NCI-H2227 (cell line): ENCODE measurements at regions not wholly inside any gene's neighbourhood (a gene's known extent, or its start where the extent isn't known, plus 50 kb on each side); places are given as distances from the start of the nearest gene placed in this dataset.
"Not testable (repeated sequence)": the region's sequence is repeated elsewhere in the genome, so short reads cannot be mapped to it uniquely, and the experiment has no call there.

ENCODE experiments used
- DNase-seq: peaks from one replicate; lab custom pipeline; 2025; ENCODE audit not compliant: unreplicated experiment; lab: John Stamatoyannopoulos, UW

- DNase-seq, result no peak
Observed at GRCh38 chr11:41519696-41520095, 60.2 kb upstream of the LRRC4C start.

GRCh38 chr11:41522391-41522790, 62.9 kb upstream of the LRRC4C start:
- no peak for DNase-seq

DNA sequence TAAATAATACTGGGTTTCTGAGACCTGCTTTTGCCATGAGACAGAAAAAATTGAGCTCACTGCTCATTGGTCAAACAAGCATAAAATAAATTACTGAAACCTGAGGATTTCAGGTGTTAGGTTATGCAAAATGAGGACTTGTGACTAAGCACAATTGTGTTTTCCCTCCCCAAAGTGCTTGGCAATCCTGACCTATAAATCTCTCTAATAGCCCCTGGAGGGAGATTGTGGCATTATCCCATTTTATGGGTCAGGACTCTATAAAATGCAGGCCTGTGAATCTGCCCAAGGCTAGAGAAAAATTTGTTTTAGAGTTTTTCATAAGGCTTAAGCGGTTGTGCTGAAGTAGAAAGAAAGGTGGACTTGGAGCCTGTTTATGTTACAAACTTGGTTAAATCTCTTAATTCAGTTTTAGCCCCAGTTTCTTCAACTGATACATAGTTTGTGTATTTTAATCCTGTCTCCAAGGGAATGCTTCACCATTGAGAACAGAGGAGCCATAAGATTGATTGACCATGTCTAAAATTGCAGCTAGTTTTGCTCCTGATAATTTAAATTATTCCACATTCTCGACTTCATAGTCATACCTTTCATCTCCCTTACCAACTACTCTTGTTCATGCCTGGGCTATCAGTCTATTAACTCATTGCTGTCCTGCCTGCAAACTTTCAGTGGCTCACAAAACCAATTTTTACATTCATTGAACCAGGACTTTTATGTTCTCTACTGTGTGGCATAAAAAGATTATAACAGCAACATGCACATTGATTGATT, 63.6 kb upstream of the LRRC4C start:
- DNase-seq, result no peak

DNA sequence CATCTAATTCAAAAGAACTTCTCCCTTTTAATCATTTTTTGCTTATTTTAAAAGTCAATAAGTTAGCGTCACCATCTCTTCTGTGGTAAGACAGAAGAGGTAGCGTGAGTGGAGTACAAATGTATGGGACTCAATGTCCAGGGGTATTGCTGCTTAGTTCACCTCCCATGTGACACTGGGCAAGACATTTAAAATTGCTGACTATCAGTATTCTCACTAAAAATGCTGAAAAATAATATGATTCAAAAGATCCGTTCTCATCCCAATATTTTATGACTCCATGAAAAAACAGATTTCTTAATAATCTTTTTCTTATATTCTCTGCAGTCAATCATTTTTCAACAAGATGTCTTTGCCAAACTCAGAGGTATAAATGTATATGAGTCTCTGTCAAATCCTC, 68.1 kb upstream of the LRRC4C start:
- DNase-seq, result no peak

- no peak for DNase-seq
Observed at GRCh38 chr11:41532413-41532812, 73.0 kb upstream of the LRRC4C start.

GRCh38 chr11:41533761-41534160, 74.3 kb upstream of the LRRC4C start:
- no peak for DNase-seq

DNA sequence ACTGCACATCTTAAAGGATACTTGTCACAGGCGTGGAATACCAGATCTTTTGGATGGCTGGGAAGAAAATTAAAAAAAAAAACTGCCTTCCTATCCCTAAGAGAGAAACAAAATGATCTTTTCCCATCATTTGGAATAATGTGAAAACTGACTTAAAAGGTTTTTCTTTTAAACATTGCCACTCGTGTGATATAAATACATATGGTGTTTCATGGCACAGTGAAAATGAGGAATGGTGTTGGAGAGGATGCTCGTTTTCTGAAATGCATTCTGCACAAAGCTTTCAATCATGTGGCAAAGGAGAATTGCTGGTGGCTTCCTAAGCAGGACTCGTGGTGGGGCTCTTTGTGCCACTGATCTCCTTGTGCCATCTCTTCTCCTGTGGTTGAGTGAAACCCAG, 74.9 kb upstream of the LRRC4C start:
- DNase-seq, result no peak

DNA sequence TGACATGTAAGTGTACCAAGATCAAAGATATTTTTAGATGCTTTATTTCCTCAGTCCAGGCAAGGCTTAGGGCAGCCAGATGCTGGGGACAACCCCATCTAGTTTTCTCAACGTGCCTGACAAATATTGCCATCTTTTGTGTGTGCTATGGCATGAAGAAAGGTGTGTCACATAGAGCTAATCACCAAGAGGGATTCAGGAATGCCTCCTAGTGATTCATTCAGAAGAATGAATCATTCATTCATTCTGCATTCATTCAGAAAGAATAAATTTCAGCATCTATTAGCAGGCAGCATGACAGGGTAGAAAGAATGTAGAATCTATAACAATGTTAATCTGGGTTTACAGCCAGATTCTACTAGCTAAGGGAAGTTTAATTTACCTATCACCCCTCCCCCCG, 75.4 kb upstream of the LRRC4C start:
- DNase-seq, result no peak

DNA sequence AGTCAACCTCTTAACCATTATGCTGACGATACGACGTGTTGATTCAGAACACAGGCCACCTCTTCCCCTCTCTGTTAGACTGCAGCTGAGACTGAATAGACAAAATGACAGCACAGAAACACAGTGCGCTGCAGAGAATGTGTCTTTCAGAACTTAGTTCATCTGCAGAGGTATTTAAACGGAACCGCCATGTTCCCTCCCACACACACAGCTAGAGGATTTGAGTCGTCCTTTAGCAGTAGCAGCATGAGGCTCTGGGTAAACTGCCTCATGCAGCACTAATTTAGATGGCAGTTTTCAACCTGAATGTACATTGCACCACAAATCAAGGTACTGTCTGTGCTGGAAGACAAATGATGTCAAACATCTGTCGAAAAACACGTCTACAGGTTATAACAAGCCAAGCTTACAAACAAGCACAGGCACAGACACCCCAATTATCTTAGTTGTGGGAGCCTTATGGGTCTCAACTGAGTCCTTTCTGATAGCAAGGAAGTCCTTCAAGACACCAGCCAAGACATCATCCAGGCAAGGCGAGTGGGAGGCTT, 76.6 kb upstream of the LRRC4C start:
- DNase-seq, result no peak

GRCh38 chr11:41544902-41545301, 85.5 kb upstream of the LRRC4C start:
- DNase-seq, result not testable (repeated sequence)

- DNase-seq, result no peak
Observed at GRCh38 chr11:41578421-41579051, 119.1 kb upstream of the LRRC4C start.

DNA sequence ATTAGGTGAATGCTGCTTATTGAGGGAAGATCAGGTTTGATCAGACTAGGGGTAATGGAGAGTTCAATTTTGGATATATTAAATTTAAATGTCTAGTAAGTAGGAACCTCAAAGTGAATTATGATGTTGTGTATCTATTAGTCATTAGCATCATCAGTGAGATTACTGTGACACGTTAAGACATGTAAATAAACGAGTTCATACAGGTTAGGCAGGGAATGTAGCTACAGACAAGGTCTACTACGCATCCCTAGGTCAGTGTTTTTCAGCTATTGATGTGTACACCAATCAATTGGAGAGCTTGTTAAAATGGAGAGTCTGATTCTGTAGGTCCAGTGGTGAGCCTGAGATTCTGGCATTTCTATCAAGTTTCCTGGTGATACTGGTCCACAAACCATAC, 120.1 kb upstream of the LRRC4C start:
- DNase-seq, result no peak

GRCh38 chr11:41609511-41609910, 150.1 kb upstream of the LRRC4C start:
- DNase-seq, result no peak

GRCh38 chr11:41612415-41612814, 153.0 kb upstream of the LRRC4C start:
- no peak for DNase-seq

GRCh38 chr11:41613326-41613725, 153.9 kb upstream of the LRRC4C start:
- DNase-seq, result no peak

- DNase-seq, result no peak
Observed at GRCh38 chr11:41622707-41623359, 163.4 kb upstream of the LRRC4C start.

GRCh38 chr11:41659985-41660384, 200.5 kb upstream of the LRRC4C start:
- DNase-seq, result no peak

GRCh38 chr11:41660585-41660984, 201.1 kb upstream of the LRRC4C start:
- DNase-seq, result no peak

- no peak for DNase-seq
Observed at GRCh38 chr11:41665441-41666360, 206.2 kb upstream of the LRRC4C start.

GRCh38 chr11:41666951-41667653, 207.7 kb upstream of the LRRC4C start:
- DNase-seq, result no peak
